SK-N-SH treated with all-trans-retinoic acid at 6 μM for 48 hours (cell line): ENCODE measurements at regions not wholly inside any gene's neighbourhood (a gene's known extent, or its start where the extent isn't known, plus 50 kb on each side); places are given as distances from the start of the nearest gene placed in this dataset.
"Not testable (repeated sequence)": the region's sequence is repeated elsewhere in the genome, so short reads cannot be mapped to it uniquely, and the experiment has no call there.

Source experiments
- ATAC-seq: fragments of 200-7000 bp; cut with Tn5 transposase; 3 replicates; pipeline ENCODE4 v1.9.1; 2020; ENCODE audit warnings: mild to moderate bottlenecking, moderate library complexity
- ARNTL ChIP-seq: fragments of 450-650 bp; formaldehyde crosslinking; IDR thresholded peaks from 2 replicates; pipeline ENCODE4 v1.5.0; 2020; ENCODE audit warnings: low read depth, mild to moderate bottlenecking, moderate library complexity, borderline replicate concordance
- BACH2 ChIP-seq: fragments of 250-450 bp; sonication (Bioruptor Pico); IDR thresholded peaks from 2 replicates; pipeline ENCODE4 v1.9.0; 2021; ENCODE audit warnings: mild to moderate bottlenecking, borderline replicate concordance
- CSDC2 ChIP-seq: fragments of 250-450 bp; sonication (Bioruptor Pico); IDR thresholded peaks from 2 replicates; pipeline ENCODE4 v1.5.0; 2020; ENCODE audit warnings: mild to moderate bottlenecking, moderate library complexity
- CSRNP3 ChIP-seq: fragments of 250-450 bp; sonication (Bioruptor Pico); IDR thresholded peaks from 2 replicates; pipeline ENCODE4 v1.5.1; 2021; ENCODE audit warnings: mild to moderate bottlenecking, moderate library complexity
- ESRRG ChIP-seq: fragments of 250-450 bp; sonication (Bioruptor Pico); IDR thresholded peaks from 2 replicates; pipeline ENCODE4 v1.6.1; 2021; ENCODE audit warnings: mild to moderate bottlenecking
- GLIS3 ChIP-seq: fragments of 250-450 bp; sonication (Bioruptor Pico); IDR thresholded peaks from 2 replicates; pipeline ENCODE4 v1.5.0; 2020; ENCODE audit warnings: mild to moderate bottlenecking, moderate library complexity
- ISL1 ChIP-seq: fragments of 250-450 bp; sonication (Bioruptor Pico); IDR thresholded peaks from 2 replicates; pipeline ENCODE4 v2.1.2; 2022; ENCODE audit warnings: mild to moderate bottlenecking, moderate library complexity
- OSR1 ChIP-seq: fragments of 250-450 bp; sonication (Bioruptor Pico); IDR thresholded peaks from 2 replicates; pipeline ENCODE4 v1.8.0; 2022; ENCODE audit warnings: moderate library complexity, mild to moderate bottlenecking, inconsistent platforms
- PATZ1 ChIP-seq: fragments of 250-450 bp; sonication (Bioruptor Pico); IDR thresholded peaks from 2 replicates; pipeline ENCODE4 v1.8.0; 2020; ENCODE audit warnings: mild to moderate bottlenecking, moderate library complexity, borderline replicate concordance
- POU6F1 ChIP-seq: fragments of 250-450 bp; sonication (Bioruptor Pico); IDR thresholded peaks from 2 replicates; pipeline ENCODE4 v1.8.0; 2021; ENCODE audit warnings: low read depth, mild to moderate bottlenecking, moderate library complexity, borderline replicate concordance
- PPARA ChIP-seq: fragments of 250-450 bp; sonication (Bioruptor Pico); IDR thresholded peaks from 2 replicates; pipeline ENCODE4 v1.5.0; 2020; ENCODE audit warnings: mild to moderate bottlenecking, borderline replicate concordance
- RARB ChIP-seq: fragments of 250-450 bp; sonication (Bioruptor Pico); IDR thresholded peaks from 2 replicates; pipeline ENCODE4 v1.8.0; 2021; ENCODE audit warnings: mild to moderate bottlenecking, moderate library complexity
- SNAI2 ChIP-seq: fragments of 250-450 bp; sonication (Bioruptor Pico); IDR thresholded peaks from 2 replicates; pipeline ENCODE4 v1.5.0; 2020; ENCODE audit warnings: mild to moderate bottlenecking, moderate library complexity
- TCF4 ChIP-seq: fragments of 250-450 bp; sonication (Bioruptor Pico); IDR thresholded peaks from 2 replicates; pipeline ENCODE4 v1.8.0; 2021; ENCODE audit warnings: mild to moderate bottlenecking, moderate library complexity, borderline replicate concordance
- TSHZ2 ChIP-seq: fragments of 250-450 bp; sonication (Bioruptor Pico); IDR thresholded peaks from 2 replicates; pipeline ENCODE4 v1.5.0; 2020; ENCODE audit warnings: mild to moderate bottlenecking, moderate library complexity
- ZC3H10 ChIP-seq: fragments of 250-450 bp; sonication (Bioruptor Pico); IDR thresholded peaks from 2 replicates; pipeline ENCODE4 v1.5.1; 2021; ENCODE audit warnings: mild to moderate bottlenecking, moderate library complexity
- ZFP3 ChIP-seq: fragments of 250-450 bp; sonication (Bioruptor Pico); IDR thresholded peaks from 2 replicates; pipeline ENCODE4 v1.5.0; 2020; ENCODE audit warnings: mild to moderate bottlenecking, moderate library complexity
- ZFP30 ChIP-seq: fragments of 450-650 bp; formaldehyde crosslinking; IDR thresholded peaks from 2 replicates; pipeline ENCODE4 v1.5.0; 2022; ENCODE audit warnings: mild to moderate bottlenecking, moderate library complexity
- ZNF565 ChIP-seq: fragments of 450-650 bp; formaldehyde crosslinking; conservative IDR thresholded peaks from 2 replicates; pipeline ENCODE4 v1.5.0; 2020; ENCODE audit warnings: low read depth, mild to moderate bottlenecking, moderate library complexity
- ZNF70 ChIP-seq: fragments of 450-650 bp; formaldehyde crosslinking; IDR thresholded peaks from 2 replicates; pipeline ENCODE4 v1.5.0; 2020; ENCODE audit warnings: mild to moderate bottlenecking, moderate library complexity
- TF ChIP-seq, protein P1 (sequence below): fragments of 250-450 bp; sonication (Bioruptor Pico); IDR thresholded peaks from 2 replicates; pipeline ENCODE4 v1.5.1; 2020; ENCODE audit warnings: low read depth, mild to moderate bottlenecking, moderate library complexity

DNA sequence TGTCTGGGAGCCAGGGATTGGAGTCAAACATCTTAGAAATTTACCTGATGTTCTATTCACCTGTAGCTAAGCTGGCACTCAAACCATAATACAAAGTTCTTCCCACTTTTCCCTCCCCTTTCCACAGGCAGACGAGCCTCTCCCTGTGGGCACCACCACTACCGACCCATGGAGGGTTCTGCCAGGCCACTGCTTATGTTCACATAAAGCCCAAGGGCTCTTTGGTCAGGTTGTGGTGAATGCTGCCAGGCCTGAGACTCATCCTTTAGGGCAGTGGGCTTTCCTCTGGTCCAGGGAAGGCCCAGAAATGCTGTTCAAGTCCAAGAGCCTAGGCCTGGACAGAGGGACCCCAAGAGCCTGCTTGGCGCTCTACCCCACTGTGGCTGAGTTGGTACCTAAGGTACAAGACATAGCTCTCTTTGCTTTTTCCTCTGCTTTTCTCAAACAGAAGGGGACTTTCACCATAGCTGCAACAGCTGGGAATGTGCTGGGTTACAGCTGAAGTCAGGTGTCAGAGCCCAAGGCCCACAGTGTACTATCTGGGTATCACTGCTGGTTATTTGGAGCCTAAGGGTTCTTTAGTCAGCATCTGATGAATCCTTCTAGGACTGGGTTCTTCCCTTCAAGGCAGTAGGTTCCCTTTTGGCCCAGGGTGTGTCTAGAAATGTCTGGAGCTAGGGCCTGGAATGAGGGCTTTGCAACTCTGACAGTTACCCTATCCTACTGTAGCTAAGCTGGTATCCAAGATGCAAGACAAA, 620.1 kb downstream of the TLE1 start:
- no peak for TF ChIP-seq ZNF565 (CRISPR knock-in tag)
- TF ChIP-seq ZFP30, result no peak
- no peak for ATAC-seq

- ATAC-seq, result not testable (repeated sequence)
Observed at GRCh38 chr9:81062995-81063394, 626.4 kb downstream of the TLE1 start.

DNA sequence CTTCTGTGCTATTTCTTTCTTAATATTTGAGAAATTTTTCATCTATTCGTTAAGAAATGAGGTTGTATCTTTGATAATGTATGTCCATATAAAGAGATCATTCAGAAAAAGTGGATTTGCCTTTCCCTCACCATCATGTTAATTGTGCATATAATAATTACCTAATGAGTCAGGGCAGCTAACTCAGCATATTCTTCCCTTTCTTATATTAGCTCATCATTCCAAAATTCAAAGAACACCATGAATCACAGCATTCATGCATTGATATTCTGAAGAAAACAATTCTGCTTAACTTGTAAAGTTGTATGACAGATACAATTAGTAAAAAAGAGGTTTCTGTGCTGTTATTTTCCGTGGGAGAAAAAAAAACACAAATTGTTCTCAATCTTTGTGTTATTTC, 630.6 kb downstream of the TLE1 start:
- ATAC-seq, result no peak
- TF ChIP-seq BACH2, result no peak
- TF ChIP-seq ISL1 (CRISPR knock-in tag), result no peak
- TF ChIP-seq ZFP3 (CRISPR knock-in tag), result no peak
- no peak for TF ChIP-seq ARNTL (CRISPR knock-in tag)
- TF ChIP-seq POU6F1 (CRISPR knock-in tag), result no peak
- no peak for TF ChIP-seq PATZ1 (CRISPR knock-in tag)
- TF ChIP-seq ZNF70 (CRISPR knock-in tag), result no peak
- no peak for TF ChIP-seq CSRNP3 (CRISPR knock-in tag)
- TF ChIP-seq ZC3H10, result no peak
- TF ChIP-seq TSHZ2 (CRISPR knock-in tag), result no peak

DNA sequence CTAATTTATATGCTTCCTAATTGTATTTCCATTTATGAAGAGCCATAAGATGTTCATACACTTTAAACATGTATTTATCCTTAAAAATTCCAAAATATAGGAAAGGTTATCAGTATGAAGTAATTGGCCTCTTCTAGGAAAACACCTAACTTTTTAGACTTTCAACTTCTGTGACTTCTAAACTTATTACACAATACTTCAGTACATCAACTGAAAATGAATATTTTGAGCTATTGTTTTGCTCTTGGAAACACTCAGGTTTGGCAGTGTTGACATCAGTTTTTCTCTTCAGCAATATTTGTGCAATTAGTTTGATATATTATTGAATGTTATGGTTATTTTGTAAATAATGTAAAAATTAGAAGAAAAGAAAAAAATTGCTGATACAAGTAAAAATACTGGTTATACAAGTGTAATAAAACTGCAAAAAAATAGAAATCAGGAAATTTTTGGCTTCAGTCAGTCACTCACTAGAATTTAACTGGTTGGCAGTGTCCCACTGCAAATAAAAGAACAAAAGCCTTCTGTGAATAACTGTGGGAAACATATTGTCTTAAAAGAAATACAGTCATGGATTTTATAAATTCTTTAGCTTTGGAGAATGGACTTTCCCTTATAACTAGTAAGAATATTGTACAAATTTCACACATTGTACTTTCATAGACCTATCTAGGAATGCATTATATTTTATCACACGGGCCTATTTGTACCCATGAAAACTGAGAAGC, 635.9 kb downstream of the TLE1 start:
- ATAC-seq, result no peak
- no peak for TF ChIP-seq RARB (CRISPR knock-in tag)
- TF ChIP-seq TCF4, result no peak
- no peak for TF ChIP-seq CSDC2
- TF ChIP-seq CSRNP3 (CRISPR knock-in tag), result no peak
- no peak for TF ChIP-seq SNAI2 (CRISPR knock-in tag)
- no peak for TF ChIP-seq ZFP3 (CRISPR knock-in tag)
- TF ChIP-seq ESRRG (CRISPR knock-in tag), result no peak
- TF ChIP-seq POU6F1 (CRISPR knock-in tag), result no peak
- no peak for TF ChIP-seq PPARA (CRISPR knock-in tag)
- TF ChIP-seq ZNF70 (CRISPR knock-in tag), result no peak
- TF ChIP-seq GLIS3 (CRISPR knock-in tag), result no peak
- no peak for TF ChIP-seq OSR1
- TF ChIP-seq ZNF565 (CRISPR knock-in tag), result no peak
- TF ChIP-seq, protein P1, sequence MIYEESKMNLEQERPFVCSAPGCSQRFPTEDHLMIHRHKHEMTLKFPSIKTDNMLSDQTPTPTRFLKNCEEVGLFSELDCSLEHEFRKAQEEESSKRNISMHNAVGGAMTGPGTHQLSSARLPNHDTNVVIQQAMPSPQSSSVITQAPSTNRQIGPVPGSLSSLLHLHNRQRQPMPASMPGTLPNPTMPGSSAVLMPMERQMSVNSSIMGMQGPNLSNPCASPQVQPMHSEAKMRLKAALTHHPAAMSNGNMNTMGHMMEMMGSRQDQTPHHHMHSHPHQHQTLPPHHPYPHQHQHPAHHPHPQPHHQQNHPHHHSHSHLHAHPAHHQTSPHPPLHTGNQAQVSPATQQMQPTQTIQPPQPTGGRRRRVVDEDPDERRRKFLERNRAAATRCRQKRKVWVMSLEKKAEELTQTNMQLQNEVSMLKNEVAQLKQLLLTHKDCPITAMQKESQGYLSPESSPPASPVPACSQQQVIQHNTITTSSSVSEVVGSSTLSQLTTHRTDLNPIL (CRISPR knock-in tag), result no peak
